GM19395 (cell line): ENCODE measurements at regions not wholly inside any gene's neighbourhood (a gene's known extent, or its start where the extent isn't known, plus 50 kb on each side); places are given as distances from the start of the nearest gene placed in this dataset.

Experiments used
- ATAC-seq: cut with Tn5 transposase; IDR thresholded peaks from one replicate; pipeline ENCODE4 v1.9.1; 2021; ENCODE audit warnings: mild to moderate bottlenecking, moderate library complexity; ENCODE audit not compliant: unreplicated experiment

DNA sequence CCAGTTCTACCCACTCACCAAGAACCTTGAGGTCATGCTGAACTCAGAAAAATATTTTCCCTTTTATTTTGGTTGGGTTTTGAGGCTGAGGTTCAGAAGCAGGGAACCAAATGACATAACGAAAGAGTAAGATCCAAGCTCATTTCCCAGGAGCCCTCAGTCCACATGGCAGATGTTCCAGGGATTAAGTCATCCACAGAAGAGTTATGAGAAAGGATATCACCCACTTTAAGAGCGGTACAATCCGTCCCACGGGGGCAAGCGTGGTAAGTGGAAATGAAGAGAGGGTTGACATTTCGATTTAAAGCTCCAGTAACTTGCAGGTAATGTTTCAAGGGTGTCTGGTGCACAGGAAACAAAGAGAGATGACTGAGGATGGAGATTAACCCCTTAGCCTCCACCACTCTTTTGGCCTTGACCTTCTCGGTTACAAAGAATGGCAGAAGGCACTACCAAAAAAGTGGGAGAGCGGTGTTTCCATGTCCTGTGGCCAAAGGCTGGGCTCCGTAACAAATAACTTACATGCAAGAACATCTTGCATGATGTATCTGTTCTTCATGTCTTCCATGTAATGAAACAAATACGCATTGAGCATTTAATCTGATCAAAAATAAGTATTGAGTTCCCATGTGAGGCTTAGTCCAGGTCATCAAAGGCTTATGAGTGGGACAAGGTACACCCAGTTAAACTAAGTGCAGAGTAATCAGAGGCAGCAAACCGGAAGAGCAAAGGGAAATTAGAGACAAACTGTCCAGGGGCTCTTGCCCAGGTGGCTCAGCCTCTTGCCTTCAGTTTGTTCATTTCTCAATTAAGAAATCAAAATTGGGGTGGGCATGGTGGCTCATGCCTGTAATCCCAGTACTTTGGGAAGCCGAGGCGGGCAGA is 241.4 kb downstream of the TOMM20 start:
- no peak for ATAC-seq

DNA sequence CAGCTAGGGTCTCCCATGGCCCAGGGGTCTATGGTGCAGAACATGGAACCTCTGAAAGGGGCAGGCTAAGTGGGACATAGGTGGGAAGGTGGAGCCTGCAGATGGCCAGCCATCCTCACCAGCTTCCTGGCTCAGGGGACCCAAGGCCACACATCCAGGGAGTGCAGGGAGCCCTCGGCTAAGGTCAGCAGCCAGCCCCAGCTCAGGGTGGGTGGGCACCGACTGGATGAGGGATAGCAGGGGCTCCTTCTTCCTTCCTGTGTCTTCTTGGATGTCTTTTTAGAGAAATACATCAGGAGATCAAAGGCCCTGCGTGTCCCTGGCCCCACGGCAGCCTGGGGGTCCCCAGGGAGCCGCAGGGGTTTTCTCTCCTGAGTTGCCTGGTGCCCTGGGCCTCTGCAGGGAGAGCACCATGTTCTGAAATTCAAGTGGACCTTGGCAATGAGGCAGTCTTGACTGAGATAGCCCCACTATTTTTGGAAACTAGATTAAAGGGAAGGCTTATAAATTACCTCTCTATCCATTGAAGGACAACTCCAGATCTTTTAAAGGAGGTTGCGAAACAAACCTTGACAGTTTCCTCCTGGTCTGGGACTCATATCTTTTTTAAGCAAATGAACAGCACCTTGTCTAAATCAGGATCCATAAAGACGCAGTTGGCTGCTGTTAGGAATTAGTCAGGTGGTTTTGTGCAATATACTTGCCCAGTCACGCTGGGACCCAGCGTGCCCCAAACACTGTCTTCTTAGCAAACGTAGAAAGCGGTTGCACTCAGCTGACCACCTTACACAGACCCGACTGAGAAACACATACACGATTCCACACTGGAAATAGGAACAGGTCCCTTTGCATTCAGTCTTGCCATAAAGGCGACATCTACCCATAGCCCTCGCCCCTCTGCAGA is 242.3 kb downstream of the TOMM20 start:
- ATAC-seq: no peak

DNA sequence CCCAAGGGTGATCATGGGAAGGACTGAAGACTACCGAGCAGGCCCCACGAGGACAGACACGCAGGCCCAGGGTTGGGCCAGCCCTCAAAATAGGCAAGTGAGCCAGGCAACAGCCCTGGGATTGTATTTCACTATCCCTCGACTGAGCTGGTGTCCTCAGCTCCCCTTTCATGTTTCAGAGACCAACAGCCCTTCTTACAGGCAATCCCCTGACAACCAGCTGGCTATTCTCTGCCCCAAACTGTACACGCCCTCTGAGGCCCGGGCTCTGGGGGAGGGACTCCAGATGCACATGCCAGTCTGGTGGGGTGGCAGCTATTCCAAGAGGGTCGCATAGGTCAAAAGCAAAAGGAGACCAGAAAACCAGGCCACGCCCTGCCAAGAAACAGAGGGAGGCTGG is 243.0 kb downstream of the TOMM20 start:
- no peak for ATAC-seq

DNA sequence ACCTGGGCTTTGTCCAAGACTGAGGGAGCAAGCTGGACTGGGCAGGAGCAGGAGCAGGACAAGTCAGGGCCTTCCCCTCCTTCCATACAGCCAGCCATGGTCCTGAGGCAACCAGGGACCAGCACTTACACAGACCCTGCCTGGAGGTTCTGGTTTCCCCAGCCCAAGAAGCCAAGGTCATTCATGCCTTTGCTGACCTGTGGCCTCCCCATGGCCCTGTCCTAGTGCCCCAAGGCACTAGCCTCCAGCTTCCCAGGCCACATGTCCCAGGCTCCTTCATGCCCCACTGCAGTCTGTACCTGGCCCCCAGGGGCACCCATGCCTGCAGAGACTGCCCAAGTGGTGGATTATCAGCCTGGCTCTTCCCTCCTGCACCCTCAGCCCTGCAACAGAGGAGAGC is 243.9 kb downstream of the TOMM20 start:
- no peak for ATAC-seq

DNA sequence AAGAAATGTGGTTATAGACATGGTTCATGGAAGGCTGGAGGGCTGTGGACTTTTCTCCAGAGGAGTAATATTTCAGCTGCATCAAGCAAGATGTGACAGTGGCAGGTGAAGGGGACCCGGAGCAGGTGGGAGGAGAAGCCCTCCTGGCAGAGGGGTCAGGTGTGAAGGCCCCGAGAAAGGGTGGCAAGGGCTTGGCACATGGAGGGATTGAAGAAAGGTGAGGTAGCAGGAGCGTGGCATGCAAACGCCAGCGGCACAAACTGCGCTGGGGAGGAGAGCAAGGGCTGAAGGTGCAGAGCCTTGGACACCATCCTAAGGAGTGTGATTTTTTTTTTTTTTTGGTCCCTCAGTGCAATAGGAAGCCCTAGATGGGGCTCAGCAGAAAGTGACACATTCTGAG is 244.6 kb downstream of the TOMM20 start:
- ATAC-seq: no peak

DNA sequence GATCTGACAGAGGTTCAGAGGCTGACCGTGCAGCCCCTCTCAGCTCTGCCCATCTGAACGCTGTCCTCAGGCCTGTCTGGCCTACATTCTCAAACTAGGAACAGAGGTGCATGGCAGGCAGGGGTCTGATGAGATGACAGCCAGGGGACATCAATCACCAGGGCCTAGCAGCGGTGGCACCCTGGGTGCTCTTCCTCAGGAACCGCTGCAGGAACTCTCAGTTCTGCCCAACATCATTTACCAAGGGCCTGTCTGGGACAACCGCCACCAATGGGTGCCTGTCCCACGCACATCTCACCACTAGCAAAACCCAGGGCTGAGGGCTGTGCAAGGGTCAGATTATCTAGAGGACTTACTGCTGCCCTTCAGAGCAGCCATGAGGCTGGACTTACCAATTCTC is 245.7 kb downstream of the TOMM20 start:
- ATAC-seq: no peak

DNA sequence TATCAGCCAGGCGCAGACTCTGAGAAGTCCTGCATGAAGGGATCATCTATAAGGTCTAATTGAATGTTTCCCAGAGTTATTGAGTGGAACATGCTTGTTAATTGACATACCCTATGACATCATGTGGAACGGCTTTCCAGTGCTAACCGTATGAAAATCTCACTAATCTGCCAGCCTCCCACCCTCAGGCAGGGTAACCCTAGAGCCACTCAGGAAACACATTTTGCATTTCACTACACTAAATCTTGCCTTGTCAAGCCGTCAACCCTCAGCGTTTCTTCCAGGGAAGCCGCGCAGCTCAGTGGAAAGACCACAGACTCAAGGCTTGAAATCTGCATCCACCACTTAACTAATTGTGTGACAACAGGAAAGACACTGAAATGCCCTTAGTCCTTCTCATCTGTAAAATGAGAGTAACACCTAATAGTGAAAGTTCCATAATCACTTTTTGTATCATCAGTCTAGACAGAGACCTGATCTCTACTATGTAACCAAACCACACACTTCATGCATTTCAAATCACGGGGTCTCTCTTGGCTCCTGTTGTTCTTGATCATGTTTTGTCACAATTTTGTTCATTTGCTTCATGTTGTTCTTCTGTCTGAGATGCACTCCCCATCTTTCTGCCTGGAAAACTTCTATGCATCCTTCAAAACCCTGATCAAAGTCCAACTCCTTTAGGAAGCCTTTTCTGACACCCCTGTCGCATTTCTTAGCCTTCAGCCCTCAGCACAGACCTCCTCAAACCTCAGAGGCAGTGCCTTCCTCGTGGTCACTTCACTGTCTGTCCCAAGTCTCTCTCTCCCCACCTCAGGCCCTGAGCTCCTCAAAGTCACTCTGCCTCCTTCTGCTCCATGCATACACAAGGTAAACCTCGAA is 246.5 kb downstream of the TOMM20 start:
- peak; percentile 89 for ATAC-seq

DNA sequence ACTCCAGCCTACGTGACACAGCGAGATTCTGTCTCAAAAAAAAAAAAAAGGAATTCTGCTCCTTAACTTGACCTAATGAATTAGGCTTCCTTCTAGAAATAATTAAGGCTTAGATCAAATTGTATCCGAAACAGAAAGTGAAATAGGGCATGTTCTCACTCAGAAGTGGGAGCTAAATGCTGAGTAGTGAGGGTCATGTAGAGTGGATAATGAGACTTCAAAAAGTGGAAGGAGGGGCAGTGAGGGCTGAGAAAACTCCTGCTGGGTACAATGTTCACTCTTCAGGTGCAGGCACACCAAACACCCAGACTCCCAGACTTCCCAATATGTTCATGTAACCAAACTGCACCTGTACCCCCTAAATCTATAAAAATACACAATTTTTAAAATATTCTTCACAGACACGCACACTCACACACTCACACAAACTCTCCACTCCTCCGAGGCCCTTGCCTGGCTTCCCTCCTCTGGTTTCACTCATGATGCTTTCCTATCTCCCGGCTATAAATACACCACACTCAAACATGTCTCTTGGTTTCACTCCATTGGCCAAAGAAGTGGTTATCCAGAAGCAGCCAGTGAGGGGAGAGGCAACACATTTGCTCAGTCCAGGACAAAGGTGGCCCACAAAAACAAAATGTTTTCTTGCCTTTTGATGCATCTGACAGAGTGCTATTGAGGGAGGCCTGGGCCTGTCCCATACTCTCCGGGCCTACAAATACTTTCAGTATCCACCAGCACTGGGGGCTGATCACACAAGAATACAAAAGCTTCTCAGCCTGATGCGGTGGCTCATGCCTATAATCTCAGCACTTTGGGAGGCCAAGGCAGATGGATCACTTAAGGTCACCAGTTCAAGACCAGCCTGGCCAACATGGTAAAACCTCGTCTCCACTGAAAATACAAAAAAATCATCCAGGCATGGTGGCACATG is 249.2 kb downstream of the TOMM20 start:
- no peak for ATAC-seq

DNA sequence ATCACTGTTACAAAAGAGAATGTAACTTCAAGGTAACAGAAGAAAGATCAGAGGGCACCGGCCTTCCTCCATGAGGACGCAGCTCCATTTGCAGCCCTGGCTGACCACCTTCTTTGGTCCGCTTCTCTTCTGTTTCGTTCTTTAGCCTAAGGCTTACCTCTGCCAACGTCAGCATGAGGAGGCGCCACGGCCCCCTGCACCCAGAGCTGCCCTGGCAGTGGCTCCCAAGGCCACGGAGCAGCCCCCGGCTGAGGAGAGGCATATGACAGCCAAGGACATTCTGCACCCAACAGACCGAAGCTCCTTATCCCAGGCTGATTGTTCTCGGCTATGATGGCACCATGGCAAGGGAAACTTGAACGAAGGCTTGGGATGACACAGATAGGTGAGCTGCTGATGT is 250.3 kb downstream of the TOMM20 start:
- ATAC-seq: no peak

DNA sequence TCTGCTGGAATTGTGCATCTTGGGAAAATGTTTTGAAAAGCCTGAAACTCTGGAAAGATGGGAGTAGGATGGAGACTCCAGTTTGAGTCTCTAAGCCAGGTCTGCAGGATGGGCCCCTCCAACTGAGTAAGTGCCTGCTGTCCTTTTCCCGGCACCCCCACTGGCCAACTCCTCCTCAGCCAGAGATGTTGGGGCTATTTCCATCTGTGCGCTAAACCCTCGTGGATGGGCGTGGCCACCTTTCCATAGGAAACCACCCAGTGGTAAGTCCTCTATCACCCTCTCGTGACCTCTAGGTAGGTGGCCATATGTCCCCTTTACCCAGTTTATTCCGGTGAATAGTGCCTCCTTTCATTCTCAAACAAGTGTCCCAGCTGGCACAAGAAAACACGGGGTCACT is 250.9 kb downstream of the TOMM20 start:
- ATAC-seq: no peak

DNA sequence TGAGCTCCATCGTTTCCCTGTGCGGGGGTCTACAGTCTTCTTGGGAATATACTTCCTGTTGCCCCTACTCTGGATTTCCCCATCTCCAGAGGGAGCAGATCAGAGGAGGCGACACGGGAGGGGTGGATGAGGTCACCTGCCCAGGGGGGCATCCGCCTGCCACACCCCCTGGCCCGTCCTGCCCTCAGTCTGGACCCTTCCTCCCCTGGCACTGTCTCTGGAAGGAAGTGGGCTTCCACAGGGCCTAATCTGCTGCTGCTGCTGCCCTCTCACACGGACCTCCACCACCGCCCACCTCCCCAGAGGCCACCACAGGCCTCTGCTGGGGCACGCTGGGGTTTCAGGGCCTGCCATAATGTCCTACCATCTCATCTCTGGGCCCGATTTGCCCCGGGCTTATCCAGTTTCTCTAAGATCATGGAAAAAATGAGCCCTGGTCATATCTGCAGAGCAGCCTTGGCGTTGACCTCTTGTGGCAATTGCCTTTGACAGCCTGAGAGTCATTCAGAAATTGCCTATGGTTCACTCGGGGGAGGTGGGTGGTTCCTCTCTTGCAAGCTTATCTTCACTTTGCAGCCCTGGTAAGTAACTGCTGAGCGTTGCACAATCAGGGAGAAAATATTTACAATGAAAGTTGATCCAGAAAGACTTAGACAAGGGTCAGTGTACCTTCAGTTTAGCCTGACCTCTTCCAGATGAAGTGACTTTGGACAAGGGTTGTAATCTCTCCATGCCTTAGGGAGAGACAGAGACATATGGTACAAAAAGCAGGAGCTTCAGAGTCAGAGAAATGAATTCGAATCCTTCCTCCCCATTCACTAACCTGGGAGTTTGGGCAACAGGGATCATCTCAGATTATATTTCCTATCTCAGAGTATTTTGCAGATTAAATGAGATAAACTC is 252.4 kb downstream of the TOMM20 start:
- no peak for ATAC-seq

DNA sequence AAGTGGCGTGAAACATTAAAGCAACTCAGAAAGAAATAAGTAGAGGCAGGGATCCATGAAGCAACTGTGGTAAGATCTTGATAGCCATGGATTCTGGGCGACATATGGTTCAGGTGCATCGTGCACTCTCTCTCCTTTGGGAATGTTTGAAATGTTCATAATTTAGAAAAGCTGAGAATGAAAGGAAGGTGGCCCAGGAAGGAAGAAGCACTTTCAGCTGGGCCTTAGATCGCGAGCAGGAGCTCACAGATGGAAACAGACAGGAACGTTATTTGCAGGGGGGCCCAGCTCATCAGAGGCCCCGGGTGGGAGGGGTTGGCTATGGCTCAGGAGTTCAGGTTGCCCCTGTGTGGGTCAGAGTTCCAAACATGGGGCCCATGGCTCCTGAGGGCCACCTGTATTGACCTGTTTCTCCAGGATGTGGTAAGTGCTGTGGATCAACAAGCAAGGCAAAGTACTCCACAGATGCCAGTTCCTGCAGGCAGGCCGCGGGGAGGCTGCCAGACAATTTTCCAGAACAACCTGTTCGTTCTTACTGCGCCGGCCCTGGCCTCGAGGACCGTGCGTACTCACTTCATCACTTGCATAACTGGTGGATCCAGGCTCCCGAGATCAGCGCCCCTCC is 253.2 kb downstream of the TOMM20 start:
- no peak for ATAC-seq

DNA sequence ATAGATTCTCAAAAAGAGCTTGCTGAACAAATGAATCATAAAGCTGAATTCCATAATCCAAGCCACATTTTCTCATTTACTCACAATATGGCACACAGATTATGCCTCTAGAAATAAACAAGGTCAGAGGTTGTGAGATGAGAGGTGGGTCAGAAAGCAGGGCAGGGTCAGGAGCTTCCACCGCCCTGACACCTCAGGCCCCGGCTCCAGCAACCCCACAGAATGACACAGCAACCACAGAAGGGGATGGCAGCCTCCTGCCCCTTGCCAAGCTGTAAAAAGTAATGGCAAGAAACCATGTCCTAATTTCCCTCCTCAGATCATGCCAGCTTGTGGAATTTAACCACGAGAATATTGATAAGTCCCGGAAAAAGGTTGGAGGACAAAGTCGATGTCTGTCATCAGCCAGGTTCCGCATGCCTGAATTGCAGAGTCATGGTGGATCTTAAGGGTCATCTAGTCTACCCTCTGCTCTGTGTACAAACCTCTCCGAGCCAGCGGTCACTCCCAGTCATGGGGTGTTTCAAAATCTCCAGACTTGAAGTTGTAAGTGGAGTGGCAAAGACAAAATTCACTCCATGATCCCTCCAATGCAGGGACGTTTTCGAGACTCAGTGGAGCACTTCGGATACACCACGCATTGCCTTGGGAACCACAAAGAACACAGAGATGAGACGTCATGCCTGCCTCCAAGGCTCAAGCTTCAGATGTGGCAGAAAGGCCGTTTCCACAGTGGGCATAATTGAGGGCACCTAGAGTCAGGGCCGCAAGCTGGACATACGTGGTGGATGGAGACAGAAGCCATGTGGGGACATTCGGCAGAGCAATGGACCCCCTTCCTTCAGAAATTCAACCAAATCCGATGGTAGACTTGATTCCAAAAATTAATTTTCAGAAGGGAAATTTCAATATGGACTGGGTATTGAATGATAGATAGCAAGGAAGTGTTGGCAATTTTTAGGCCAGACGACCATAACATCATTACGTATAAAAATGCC is 254.0 kb downstream of the TOMM20 start:
- no peak for ATAC-seq

DNA sequence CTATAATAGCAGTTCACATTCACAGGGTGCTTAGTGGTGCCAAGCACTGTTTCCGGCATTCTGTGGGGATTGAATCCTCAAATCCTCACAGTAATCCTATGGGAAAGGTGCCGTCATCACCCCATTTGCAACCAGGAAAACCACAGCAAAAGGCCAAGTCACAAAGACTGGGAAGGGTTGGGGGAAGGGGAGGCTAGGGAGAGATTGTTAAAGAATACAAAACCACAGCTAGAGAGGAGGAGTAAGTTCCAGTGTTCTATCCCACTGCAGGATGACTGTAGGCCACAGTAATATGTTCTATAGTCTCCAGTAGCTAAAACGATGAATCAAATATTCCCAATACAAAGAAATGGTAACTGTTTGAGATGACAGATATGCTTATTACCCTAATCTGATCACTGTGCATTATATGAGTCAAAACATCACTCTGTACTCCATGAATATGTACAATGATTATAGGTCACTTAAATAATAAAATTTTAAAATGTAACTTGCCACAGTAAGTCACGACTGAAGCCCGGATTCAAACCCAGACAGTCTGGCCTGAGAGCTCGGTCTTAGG is 256.8 kb downstream of the TOMM20 start:
- ATAC-seq: no peak

DNA sequence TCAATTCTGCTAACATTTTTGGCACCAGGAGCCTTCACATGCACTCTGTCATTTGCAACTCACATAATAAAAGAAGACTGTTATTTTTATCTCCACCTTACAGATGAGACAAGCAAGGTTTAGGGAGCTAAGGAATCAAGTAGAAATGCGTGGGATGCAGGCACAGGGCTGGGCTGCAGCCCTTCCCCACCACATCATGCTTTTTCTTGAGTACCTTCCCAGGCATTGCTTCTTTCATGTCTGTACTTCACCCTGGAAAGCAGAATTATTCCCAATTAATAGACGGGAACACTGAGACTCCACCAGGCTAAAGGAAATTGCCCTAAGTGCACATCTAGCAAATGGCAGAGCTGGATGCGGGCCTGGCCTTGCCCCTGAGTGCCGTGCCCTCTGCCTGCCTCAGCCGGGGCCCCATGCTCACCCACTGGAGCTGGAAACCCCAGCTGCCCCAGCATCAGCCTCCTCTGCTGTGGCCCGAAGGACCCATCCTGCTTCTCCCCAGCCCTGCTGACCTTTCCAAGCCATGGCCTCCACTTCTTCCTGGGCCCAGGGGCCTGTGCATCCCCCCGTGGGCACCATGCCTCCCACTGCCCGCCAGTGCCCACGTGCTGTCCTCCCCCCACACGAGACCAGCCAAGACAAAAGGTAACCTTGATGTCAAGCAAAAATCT is 257.5 kb downstream of the TOMM20 start:
- ATAC-seq: no peak
